Frontal cortex (tissue), 3 donors: ENCODE measurements at regions not wholly inside any gene's neighbourhood (a gene's known extent, or its start where the extent isn't known, plus 50 kb on each side); places are given as distances from the start of the nearest gene placed in this dataset.

Experiments used
- DNase-seq, 2 donors: peaks; one replicate each; pipeline ENCODE4 v3.0.0; 2012; ENCODE audit warnings: low spot score in 2 of 2
- FAIRE-seq: peaks from 2 replicates; lab custom pipeline; 2012; peaks lifted over from hg19 to GRCh38; lab: Jason Lieb, UNC
- donor health status: control.
- donor health status: control.
- donor health status: control.

GRCh38 chr12:107336695-107337094, 243.3 kb upstream of the CRY1 start:
- DNase-seq (no peak), FAIRE-seq (no peak)

- DNase-seq = no peak
- FAIRE-seq = no peak
Measured at GRCh38 chr12:107337346-107338095, 244.2 kb upstream of the CRY1 start.

- DNase-seq = no peak
- FAIRE-seq = no peak
Measured at GRCh38 chr12:107339487-107339886, 246.1 kb upstream of the CRY1 start.

- no peak for DNase-seq
- FAIRE-seq = no peak
Measured at GRCh38 chr12:107339932-107340331, 246.6 kb upstream of the CRY1 start.

GRCh38 chr12:107340898-107341297, 247.5 kb upstream of the CRY1 start:
- no peak for FAIRE-seq
- no peak for DNase-seq

GRCh38 chr12:107344035-107344808, 250.9 kb upstream of the CRY1 start:
- FAIRE-seq = no peak
- no peak for DNase-seq

GRCh38 chr12:107347261-107347660, 253.9 kb upstream of the CRY1 start:
- DNase-seq (no peak), FAIRE-seq (no peak)

GRCh38 chr12:107349008-107349747, 255.8 kb upstream of the CRY1 start:
- FAIRE-seq (no peak), DNase-seq (peak in 1 of 2 donors; percentile 14)

- no peak for DNase-seq
- FAIRE-seq = no peak
Measured at GRCh38 chr12:107349839-107350238, 256.5 kb upstream of the CRY1 start.

- no peak for DNase-seq
- no peak for FAIRE-seq
Measured at GRCh38 chr12:107351109-107351508, 257.8 kb upstream of the CRY1 start.

GRCh38 chr12:107351713-107352112, 258.4 kb upstream of the CRY1 start:
- DNase-seq (no peak), FAIRE-seq (no peak)

GRCh38 chr12:107352347-107353081, 259.2 kb upstream of the CRY1 start:
- no peak for DNase-seq
- FAIRE-seq = no peak

- DNase-seq = no peak
- no peak for FAIRE-seq
Measured at GRCh38 chr12:107353312-107353711, 260.0 kb upstream of the CRY1 start.

- no peak for FAIRE-seq
- DNase-seq = no peak
Measured at GRCh38 chr12:107355004-107355565, 261.7 kb upstream of the CRY1 start.

GRCh38 chr12:107355612-107356011, 262.3 kb upstream of the CRY1 start:
- FAIRE-seq (no peak), DNase-seq (no peak)

- FAIRE-seq (no peak), DNase-seq (no peak)
Measured at GRCh38 chr12:107356266-107356936, 263.1 kb upstream of the CRY1 start.

GRCh38 chr12:107356937-107357295, 263.6 kb upstream of the CRY1 start:
- DNase-seq (no peak), FAIRE-seq (no peak)

- DNase-seq (no peak), FAIRE-seq (no peak)
Measured at GRCh38 chr12:107359382-107359781, 266.0 kb upstream of the CRY1 start.

- no peak for DNase-seq
- FAIRE-seq = no peak
Measured at GRCh38 chr12:107360033-107360432, 266.7 kb upstream of the CRY1 start.
